GM21390 (cell line): ENCODE measurements at regions not wholly inside any gene's neighbourhood (a gene's known extent, or its start where the extent isn't known, plus 50 kb on each side); places are given as distances from the start of the nearest gene placed in this dataset.
"Not testable (repeated sequence)": the region's sequence is repeated elsewhere in the genome, so short reads cannot be mapped to it uniquely, and the experiment has no call there.

Source experiments
- ATAC-seq: cut with Tn5 transposase; IDR thresholded peaks from one replicate; pipeline ENCODE4 v1.9.1; 2021; ENCODE audit not compliant: unreplicated experiment

GRCh38 chr17:14451729-14452191, 150.9 kb downstream of the HS3ST3B1 start:
- ATAC-seq: no peak

GRCh38 chr17:14448818-14449217, 147.9 kb downstream of the HS3ST3B1 start:
- ATAC-seq: no peak

- no peak for ATAC-seq
Measured at GRCh38 chr17:14446825-14447224, 145.9 kb downstream of the HS3ST3B1 start.

- ATAC-seq: no peak
Measured at GRCh38 chr17:14444915-14445314, 144.0 kb downstream of the HS3ST3B1 start.

- ATAC-seq: no peak
Measured at GRCh38 chr17:14442798-14443528, 142.1 kb downstream of the HS3ST3B1 start.

- ATAC-seq: no peak
Measured at GRCh38 chr17:14437176-14437575, 136.3 kb downstream of the HS3ST3B1 start.

GRCh38 chr17:14436266-14436665, 135.4 kb downstream of the HS3ST3B1 start:
- no peak for ATAC-seq

- peak; percentile 75 for ATAC-seq
Measured at GRCh38 chr17:14434506-14434905, 133.6 kb downstream of the HS3ST3B1 start.

- no peak for ATAC-seq
Measured at GRCh38 chr17:14432079-14432478, 131.2 kb downstream of the HS3ST3B1 start.

GRCh38 chr17:14429084-14429483, 128.2 kb downstream of the HS3ST3B1 start:
- no peak for ATAC-seq

GRCh38 chr17:14428648-14429029, 127.8 kb downstream of the HS3ST3B1 start:
- ATAC-seq: peak; percentile 63

GRCh38 chr17:14427900-14428647, 127.2 kb downstream of the HS3ST3B1 start:
- peak; percentile 86 for ATAC-seq

GRCh38 chr17:14423156-14423555, 122.3 kb downstream of the HS3ST3B1 start:
- ATAC-seq: not testable (repeated sequence)

- ATAC-seq: no peak
Measured at GRCh38 chr17:14417336-14417735, 116.5 kb downstream of the HS3ST3B1 start.

- ATAC-seq: no peak
Measured at GRCh38 chr17:14409292-14409691, 108.4 kb downstream of the HS3ST3B1 start.

GRCh38 chr17:14407541-14407940, 106.7 kb downstream of the HS3ST3B1 start:
- ATAC-seq: no peak

- ATAC-seq: no peak
Measured at GRCh38 chr17:14405189-14405588, 104.3 kb downstream of the HS3ST3B1 start.
